GM18508 (cell line): ENCODE measurements at regions not wholly inside any gene's neighbourhood (a gene's known extent, or its start where the extent isn't known, plus 50 kb on each side); places are given as distances from the start of the nearest gene placed in this dataset.

Experiments
- ATAC-seq: cut with Tn5 transposase; IDR thresholded peaks from one replicate; pipeline ENCODE4 v1.9.1; 2021; ENCODE audit warnings: moderate number of reproducible peaks; ENCODE audit not compliant: insufficient read depth, unreplicated experiment

DNA sequence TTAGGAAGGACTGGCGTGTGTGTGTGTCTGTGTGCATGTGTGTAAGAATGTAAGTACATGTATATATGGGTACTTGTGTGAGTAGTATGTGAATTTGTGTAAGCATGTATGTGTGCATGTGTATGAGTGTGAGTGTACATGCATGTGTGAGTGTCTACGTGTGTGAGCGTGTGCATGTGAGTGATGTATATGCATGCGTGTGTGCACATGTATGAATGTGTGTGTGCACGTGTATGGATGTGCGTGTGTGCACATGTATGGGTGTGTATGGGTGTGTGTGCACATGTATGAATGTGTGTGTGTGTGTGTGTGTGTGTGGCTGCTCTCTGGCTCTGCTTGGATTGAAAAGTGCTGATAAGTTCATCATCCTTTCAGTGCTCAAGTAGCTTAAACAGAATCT lies 154.5 kb downstream of the TENT4A start:
- ATAC-seq, result no peak

DNA sequence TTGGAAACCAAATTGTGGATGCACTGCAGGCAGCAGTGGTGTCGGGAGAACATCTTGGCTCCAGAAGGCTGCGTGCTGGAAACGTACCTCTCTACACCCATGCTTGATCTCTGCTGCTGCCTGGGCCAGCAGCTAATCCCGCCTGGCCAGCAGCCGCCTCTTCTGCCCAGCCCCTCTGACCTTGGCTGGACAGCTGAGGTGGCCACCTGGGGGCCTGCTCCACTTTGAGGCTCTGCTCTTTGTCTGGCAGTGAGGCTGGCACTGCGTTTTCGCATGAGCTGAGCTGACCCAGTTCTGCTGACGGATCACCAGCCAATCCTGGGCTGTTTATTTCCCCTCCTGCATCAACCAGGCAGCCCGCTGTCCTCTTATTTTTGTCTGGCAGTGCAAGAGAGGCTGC lies 154.9 kb downstream of the TENT4A start:
- ATAC-seq, result no peak

- ATAC-seq, result no peak
These were observed 155.5 kb downstream of the TENT4A start for GRCh38 chr5:6868575-6869215.

DNA sequence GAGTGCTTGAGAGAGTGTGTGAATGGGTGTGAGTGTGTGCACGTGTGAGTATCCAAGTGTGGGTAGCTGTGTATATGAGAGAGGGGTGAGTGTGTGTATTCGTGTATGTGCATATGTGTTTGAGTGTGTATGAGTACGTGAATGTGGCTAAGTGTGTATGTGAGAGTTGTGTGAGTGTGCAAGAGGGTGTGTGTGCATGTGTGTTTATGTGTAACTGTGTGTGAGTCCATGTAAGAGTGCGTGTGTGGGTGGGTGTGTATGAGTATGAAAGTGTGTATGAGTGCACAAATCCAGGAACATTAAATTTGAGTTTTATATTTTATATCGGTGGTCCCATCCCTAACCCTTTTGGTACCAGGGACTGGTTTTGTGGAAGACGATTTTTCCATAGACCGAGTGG lies 156.4 kb downstream of the TENT4A start:
- ATAC-seq, result no peak

DNA sequence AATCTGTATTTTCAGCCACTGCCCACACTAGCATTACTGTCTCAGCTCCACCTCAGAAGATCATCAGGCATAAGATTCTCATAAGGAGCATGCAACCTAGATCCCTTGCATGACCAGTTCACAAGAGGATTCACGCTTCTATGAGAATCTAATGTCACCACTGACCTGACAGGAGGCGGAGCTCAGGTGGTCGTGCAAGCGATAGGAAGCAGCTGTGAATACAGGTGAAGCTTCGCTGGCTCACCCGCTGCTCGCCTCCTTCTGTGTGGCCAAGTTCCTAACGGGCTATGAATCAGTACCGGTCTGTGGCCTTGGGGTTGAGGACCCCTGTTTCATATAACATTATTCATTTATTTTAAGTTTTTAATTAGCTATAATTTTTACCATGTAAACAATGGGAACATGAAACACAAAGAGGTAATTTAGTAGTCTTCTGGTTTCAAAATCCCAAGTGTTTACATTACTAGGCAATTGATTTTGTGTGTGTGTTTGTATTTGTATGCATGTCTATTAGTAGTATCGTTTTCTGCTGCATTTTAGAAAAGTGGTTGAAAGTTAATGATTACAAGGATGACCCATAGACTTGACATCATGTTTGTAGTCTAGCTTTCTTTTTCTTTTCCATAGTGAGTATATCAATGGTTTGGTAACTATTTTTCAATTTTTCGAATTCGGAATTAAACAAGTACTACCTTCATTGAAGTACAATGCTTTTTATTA lies 159.4 kb downstream of the TENT4A start:
- ATAC-seq, result no peak

DNA sequence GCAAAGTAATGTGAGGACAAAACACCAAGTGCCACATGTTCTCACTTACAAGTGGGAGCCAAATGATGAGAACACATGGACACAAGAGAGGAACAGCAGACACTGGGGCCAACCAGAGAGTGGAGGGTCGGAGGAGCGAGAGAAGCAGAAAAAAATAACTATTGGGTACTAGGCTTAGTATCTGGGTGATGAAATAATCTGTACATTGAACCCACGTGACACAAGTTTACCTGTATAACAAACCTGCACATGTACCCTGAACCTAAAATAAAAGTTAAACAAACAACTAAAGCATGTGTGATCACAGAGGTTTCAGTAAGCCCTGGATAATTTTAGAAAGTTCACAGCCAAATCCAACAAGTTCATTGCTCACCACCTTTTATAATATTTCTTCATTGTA lies 160.1 kb downstream of the TENT4A start:
- no peak for ATAC-seq

DNA sequence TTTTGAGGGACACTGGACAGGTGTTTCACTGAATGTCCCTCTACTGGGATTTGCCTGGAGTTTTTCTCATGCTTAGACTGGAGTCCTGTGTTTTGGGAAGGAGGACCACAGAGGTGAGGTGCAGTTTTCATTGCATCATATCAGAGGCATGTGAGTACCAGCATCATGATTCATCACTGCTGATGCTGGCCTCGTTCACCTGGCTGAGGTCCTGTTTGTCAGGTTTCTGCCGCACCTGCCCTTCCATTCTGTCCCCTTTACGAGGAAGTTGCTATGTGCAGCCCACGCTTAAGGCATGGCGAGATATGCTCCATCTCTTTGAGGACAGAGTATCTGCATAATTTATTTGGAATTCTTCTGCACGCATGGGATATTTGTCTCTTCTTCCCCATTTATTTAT lies 162.1 kb downstream of the TENT4A start:
- no peak for ATAC-seq

GRCh38 chr5:6877986-6878828 lies 165.0 kb downstream of the TENT4A start:
- no peak for ATAC-seq

DNA sequence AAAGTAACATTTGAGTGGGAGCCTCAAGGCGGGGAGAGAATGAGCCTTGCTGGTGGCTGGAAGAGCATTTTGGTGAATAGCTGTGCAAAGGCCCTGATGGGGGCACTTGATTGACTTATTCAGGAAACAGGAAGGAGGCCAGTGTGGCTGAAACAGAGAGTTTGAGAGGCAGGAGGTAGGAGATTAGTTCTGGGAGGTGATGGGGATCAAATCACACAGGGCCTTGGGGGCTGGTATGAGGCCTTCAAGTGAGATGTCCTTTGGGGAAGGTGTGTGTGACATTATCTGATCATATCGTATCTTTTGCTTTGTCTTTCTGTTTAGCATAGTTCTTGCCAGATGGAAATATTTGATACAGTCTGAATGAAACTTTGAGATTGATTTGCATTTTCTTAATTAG lies 172.3 kb downstream of the TENT4A start:
- ATAC-seq, result no peak

DNA sequence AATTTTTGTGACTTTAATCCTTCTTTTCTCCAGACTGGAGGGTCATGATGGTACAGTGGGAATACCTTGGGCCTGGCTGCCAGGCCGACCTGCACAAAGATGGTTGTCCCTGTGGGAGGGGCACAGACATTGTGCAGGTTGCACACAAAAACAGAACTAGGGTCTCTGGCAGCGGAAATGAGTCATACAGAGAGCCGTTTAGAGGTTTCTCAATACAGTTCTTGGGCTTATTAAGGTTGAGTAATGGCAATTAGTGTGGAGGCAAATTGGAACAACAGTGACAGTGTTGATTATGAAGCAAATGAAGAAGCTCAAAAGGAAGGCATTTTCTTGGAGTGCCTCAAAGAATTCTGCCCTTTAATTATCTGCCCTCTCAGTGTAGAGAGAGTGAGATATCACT lies 173.6 kb downstream of the TENT4A start:
- no peak for ATAC-seq

- no peak for ATAC-seq
These were observed 175.8 kb downstream of the TENT4A start for GRCh38 chr5:6889030-6889429.

GRCh38 chr5:6899221-6899620 lies 186.0 kb downstream of the TENT4A start:
- ATAC-seq, result no peak

DNA sequence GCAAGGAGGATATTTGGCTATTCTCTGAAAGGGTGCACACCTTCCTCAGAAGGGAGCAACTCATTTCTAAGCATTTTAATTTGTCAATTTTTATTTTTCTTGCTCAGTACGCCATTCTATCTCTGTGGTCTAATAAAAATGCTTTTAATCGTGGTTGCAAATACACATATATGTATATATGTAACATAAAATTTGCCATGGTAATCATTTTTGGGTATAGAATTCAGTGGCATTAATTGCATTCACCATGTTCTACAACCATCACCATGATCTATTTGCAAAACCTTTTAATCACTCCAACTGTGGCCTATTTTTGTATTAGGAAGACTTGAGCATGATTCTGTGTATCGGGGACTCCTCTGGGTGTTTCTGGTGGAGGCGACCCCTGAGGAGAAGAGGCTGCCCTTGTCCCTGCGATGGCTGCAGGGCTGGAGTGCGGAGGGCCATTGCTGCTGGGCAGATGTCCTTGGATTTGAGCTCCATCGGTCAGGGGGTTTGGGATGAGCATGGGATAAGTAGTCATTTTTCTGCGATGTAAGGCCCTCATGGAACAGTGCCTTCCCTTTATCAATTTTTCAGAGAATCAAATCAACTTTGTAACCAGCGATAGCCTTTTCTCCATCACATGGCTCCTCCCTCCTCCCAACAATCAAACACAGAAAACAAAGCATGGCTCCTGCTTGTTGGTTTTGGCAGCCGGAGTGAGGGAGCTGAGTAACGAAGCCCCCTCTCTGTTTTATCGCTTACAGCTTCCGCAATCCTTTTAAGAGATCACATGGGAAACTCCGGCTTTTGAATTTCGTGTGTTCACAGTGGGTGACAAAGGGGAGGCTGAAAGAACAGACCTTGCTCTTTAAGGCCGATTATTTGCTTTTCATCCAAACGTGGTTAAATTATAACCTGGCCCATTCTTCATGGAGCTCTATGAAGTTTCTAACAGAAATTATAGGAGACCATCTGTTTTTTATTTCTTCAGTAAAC lies 187.3 kb downstream of the TENT4A start:
- no peak for ATAC-seq

DNA sequence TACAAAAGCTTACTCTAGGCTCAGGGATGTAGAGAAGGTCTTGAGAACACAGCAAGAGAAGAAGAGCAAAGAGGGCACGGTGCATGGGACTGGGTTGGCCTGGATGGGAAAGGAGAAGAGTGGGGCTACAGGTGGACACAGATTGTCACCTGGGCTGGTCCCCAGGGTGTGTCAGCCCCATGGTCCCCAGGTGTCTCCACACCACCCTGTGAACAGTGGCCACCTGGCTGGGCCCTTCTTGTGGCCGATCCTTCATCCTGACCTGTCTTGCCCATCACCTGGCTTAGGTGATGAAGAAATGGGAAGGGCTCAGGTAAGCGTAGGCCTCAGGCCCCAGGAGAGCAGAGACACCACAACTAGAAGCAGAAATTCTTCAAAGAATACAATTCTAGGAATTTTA lies 188.9 kb downstream of the TENT4A start:
- ATAC-seq, result no peak

DNA sequence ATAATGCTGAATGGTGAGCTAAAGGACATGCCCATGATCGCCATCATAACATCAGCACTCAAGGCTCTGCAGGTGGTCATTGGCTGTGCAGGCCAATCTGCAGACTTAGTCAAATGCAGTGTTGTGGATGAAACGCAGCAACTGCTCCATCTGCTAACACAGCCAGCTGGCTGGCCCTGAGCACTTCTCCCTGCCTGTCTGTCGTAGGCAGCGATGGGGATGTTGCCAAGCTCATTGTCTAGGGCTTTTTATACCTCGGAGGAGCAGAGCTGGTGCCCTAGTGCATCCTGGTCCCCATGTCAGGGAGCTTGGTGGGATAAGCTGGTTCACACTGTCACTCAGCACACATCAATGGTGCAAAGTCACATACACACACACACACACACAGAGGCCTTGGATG lies 189.4 kb downstream of the TENT4A start:
- no peak for ATAC-seq

GRCh38 chr5:6903934-6904333 lies 190.7 kb downstream of the TENT4A start:
- no peak for ATAC-seq

GRCh38 chr5:6904860-6905259 lies 191.6 kb downstream of the TENT4A start:
- ATAC-seq, result no peak

GRCh38 chr5:6905423-6905822 lies 192.2 kb downstream of the TENT4A start:
- ATAC-seq, result no peak

DNA sequence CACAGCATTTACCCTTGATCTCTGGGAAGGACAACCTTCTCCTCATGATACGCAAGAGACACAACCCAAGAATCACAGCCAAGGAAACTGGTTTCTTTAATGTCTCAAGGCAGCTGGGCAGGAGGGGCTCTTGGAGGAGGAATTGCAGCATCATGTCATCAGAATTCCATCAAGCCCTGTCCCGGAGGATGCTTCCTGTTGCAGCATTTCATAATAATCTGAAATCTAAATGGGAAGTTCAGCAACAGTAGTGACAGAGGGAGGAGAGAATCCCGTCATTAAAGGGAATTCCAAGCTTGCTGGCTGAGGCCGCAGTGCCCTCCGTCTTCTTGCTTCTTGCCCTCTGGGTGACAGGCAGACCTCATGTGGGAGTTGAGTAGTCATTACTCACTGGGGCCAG lies 192.7 kb downstream of the TENT4A start:
- ATAC-seq, result no peak

- ATAC-seq, result no peak
These were observed 194.2 kb downstream of the TENT4A start for GRCh38 chr5:6907320-6907918.
